ENCODE measurements at regions not wholly inside any gene's neighbourhood (a gene's known extent, or its start where the extent isn't known, plus 50 kb on each side); places are given as distances from the start of the nearest gene placed in this dataset.

DNA sequence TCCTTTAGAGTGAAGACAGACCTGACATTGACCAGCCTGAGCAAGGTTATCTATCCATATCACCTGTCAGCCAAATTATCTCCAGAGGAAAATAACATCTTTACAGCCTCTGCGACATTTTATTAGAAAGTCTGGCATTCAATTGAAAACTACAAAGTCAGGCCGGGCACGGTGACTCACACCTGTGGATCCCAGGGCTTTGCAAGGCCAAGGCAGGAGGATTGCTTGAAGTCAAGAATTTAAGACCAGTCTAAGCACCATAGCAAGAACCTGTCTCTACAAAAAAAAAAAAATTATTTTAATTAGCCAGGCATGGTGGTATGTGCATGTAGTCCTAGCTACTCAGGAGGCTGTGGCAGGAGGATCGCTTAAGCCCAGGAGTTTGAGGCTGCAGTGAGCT, 141.6 kb downstream of the RCN1 start:
- Histone ChIP-seq H3K36me3 (ENCODE audit: low read depth) (no peaks in the 10 kb centered on the region), H3K27me3 (ENCODE audit: insufficient read depth, low read depth) (0 out of 2 replicates have a peak, but pooled peaks cover 4% of the 10 kb centered on the region), H2AFZ (no peak overlapping the region), H3F3A (ENCODE audit: insufficient read depth, low read depth) (no peaks in the 10 kb centered on the region), H3K79me2 (ENCODE audit: low read depth) (no peaks in the 10 kb centered on the region), H3K27ac (no peak overlapping the region), H3K9me3 (ENCODE audit: insufficient read depth, low read depth) (no peaks in the 10 kb centered on the region), H3K4me3 (no peak overlapping the region), H4K20me1 (ENCODE audit: insufficient read depth) (no peaks in the 10 kb centered on the region), H3K4me1 (replicated peaks; ENCODE audit: insufficient read depth) (no peaks in the 10 kb centered on the region), H3K9me2 (ENCODE audit: insufficient read depth) (no peaks in the 10 kb centered on the region), H3K4me2 (no peak overlapping the region)
- DNase-seq, result no peak
- intact Hi-C loops (cut with micrococcal nuclease; ENCODE audit: unreplicated experiment), result no loop called here
- POLR2A ChIA-PET (ENCODE audit: unreplicated experiment), result no interaction called here
- TF ChIP-seq EZH2 (IDR thresholded peaks at IDR 0.05; ENCODE audit: low read depth), result no peak
- TF ChIP-seq, protein P1, sequence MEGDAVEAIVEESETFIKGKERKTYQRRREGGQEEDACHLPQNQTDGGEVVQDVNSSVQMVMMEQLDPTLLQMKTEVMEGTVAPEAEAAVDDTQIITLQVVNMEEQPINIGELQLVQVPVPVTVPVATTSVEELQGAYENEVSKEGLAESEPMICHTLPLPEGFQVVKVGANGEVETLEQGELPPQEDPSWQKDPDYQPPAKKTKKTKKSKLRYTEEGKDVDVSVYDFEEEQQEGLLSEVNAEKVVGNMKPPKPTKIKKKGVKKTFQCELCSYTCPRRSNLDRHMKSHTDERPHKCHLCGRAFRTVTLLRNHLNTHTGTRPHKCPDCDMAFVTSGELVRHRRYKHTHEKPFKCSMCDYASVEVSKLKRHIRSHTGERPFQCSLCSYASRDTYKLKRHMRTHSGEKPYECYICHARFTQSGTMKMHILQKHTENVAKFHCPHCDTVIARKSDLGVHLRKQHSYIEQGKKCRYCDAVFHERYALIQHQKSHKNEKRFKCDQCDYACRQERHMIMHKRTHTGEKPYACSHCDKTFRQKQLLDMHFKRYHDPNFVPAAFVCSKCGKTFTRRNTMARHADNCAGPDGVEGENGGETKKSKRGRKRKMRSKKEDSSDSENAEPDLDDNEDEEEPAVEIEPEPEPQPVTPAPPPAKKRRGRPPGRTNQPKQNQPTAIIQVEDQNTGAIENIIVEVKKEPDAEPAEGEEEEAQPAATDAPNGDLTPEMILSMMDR (conservative IDR thresholded peaks at IDR 0.05), result no peak
- CTCF ChIA-PET, result interaction anchor here (0.6 to 0.7 kb wide), 3 partner anchors 10 to 834 kb away, joined by 3 to 4 read pairs (median 4); no protein-coding TSS in a partner anchor
- no TSS peak for BruUV-seq (replicated peaks)

DNA sequence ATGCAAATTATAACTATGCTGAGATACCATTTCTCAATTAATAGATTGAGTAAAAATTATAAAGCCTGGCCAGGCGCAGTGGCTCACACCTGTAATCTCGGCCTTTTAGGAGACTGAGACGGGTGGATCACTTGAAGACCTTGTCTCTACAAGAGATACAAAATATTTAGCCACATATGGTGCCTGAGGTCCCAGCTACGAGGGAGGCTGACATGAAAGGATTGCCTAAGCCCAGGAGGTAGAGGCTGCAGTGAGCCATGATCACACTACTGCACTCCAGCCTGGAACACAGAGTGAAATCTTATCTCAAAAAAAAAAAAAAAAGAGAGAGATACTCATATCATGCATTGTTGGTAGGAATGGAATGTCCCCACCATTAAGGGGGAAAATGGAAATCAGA, 142.4 kb downstream of the RCN1 start:
- Histone ChIP-seq H3K9me3 (ENCODE audit: insufficient read depth, low read depth) (no peaks in the 10 kb centered on the region), H4K20me1 (ENCODE audit: insufficient read depth) (no peaks in the 10 kb centered on the region), H3K4me1 (replicated peaks; ENCODE audit: insufficient read depth) (no peaks in the 10 kb centered on the region), H3K9me2 (ENCODE audit: insufficient read depth) (no peaks in the 10 kb centered on the region), H3K79me2 (ENCODE audit: low read depth) (no peaks in the 10 kb centered on the region), H3K36me3 (ENCODE audit: low read depth) (no peaks in the 10 kb centered on the region), H3K27ac (no peak overlapping the region), H2AFZ (no peak overlapping the region), H3K27me3 (ENCODE audit: insufficient read depth, low read depth) (0 out of 2 replicates have a peak, but pooled peaks cover 5% of the 10 kb centered on the region), H3K4me2 (no peak overlapping the region), H3F3A (ENCODE audit: insufficient read depth, low read depth) (no peaks in the 10 kb centered on the region), H3K4me3 (no peak overlapping the region)
- BruUV-seq (replicated peaks), result no TSS peak
- TF ChIP-seq, protein P1 (conservative IDR thresholded peaks at IDR 0.05), result no peak
- no peak for TF ChIP-seq EZH2 (IDR thresholded peaks at IDR 0.05; ENCODE audit: low read depth)
- DNase-seq, result no peak
- ChIA-PET CTCF (interaction anchor here (0.6 to 0.7 kb wide), 2 partner anchors 56 to 837 kb away, joined by 3 to 4 read pairs; no protein-coding TSS in a partner anchor), POLR2A (ENCODE audit: unreplicated experiment) (no interaction called here)
- intact Hi-C loops (cut with micrococcal nuclease; ENCODE audit: unreplicated experiment), result no loop called here

DNA sequence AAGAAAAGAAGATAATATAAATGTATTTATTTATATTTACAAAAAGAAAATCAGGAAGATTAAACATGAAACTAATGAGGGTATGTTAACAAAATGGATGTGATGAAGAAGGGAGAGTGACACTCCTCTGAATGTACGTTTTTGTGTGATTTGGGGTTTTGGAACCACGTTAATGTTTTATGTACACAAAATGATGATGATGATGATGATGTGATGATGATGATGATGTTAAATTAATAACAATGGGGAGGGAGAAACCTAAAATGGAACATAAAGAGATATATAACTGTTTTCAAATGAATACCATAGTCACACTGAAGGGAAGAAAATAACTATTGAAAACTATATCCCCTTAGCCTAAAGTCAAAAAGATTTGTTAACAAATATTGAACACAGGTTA, 143.1 kb downstream of the RCN1 start:
- Histone ChIP-seq H4K20me1 (ENCODE audit: insufficient read depth) (no peaks in the 10 kb centered on the region), H3K27me3 (ENCODE audit: insufficient read depth, low read depth) (0 out of 2 replicates have a peak, but pooled peaks cover 9% of the 10 kb centered on the region), H3K4me1 (replicated peaks; ENCODE audit: insufficient read depth) (no peaks in the 10 kb centered on the region), H3K4me3 (no peak overlapping the region), H3K79me2 (ENCODE audit: low read depth) (no peaks in the 10 kb centered on the region), H3K27ac (no peak overlapping the region), H3F3A (ENCODE audit: insufficient read depth, low read depth) (no peaks in the 10 kb centered on the region), H3K4me2 (no peak overlapping the region), H3K9me2 (ENCODE audit: insufficient read depth) (no peaks in the 10 kb centered on the region), H3K9me3 (ENCODE audit: insufficient read depth, low read depth) (no peaks in the 10 kb centered on the region), H2AFZ (no peak overlapping the region), H3K36me3 (ENCODE audit: low read depth) (no peaks in the 10 kb centered on the region)
- no TSS peak for BruUV-seq (replicated peaks)
- DNase-seq, result no peak
- no peak for TF ChIP-seq EZH2 (IDR thresholded peaks at IDR 0.05; ENCODE audit: low read depth)
- TF ChIP-seq, protein P1 (conservative IDR thresholded peaks at IDR 0.05), result no peak
- CTCF ChIA-PET, result interaction anchor here (0.7 kb wide), 1 partner anchor 838 kb away, joined by 3 read pairs; no protein-coding TSS in a partner anchor
- intact Hi-C loops (cut with micrococcal nuclease; ENCODE audit: unreplicated experiment), result no loop called here
- POLR2A ChIA-PET (ENCODE audit: unreplicated experiment), result no interaction called here

All from PC-9 (cell line).